Left lung (tissue), 4 donors: ENCODE measurements at regions not wholly inside any gene's neighbourhood (a gene's known extent, or its start where the extent isn't known, plus 50 kb on each side); places are given as distances from the start of the nearest gene placed in this dataset.
"Not testable (repeated sequence)": the region's sequence is repeated elsewhere in the genome, so short reads cannot be mapped to it uniquely, and the experiment has no call there.

Experiments used
- ATAC-seq: fragments of 200-7000 bp; cut with Tn5 transposase; one replicate; pipeline ENCODE4 v1.9.1; 2020; ENCODE audit warnings: moderate library complexity
- DNase-seq, 4 donors: peaks; one replicate each; pipeline ENCODE4 v3.0.0-alpha.2; 2013 to 2020
- H3K27ac ChIP-seq, 2 donors: fragments of 200-600 bp; sonication (generic) in 1 of 2; one replicate each; pipeline versions ENCODE4 v1.5.0 to v1.8.0; 2020 to 2021
- H3K27me3 ChIP-seq, 2 donors: fragments of 200-600 bp; sonication (generic) in 1 of 2; one replicate each; pipeline versions ENCODE4 v1.5.0 to v1.8.0; 2020 to 2021
- H3K36me3 ChIP-seq, 2 donors: fragments of 200-600 bp; sonication (generic) in 1 of 2; one replicate each; pipeline versions ENCODE4 v1.5.0 to v1.8.0; 2020 to 2021
- H3K4me1 ChIP-seq, 2 donors: fragments of 200-600 bp; one replicate each; pipeline ENCODE4 v1.8.0; 2021
- H3K4me3 ChIP-seq, 2 donors: fragments of 200-600 bp; sonication (generic) in 1 of 2; one replicate each; pipeline versions ENCODE4 v1.5.0 to v1.8.0; 2020 to 2021; ENCODE audit warnings: mild to moderate bottlenecking in 1 of 2
- H3K9me3 ChIP-seq, 2 donors: fragments of 200-600 bp; sonication (generic) in 1 of 2; one replicate each; pipeline versions ENCODE4 v1.5.0 to v1.8.0; 2020 to 2021
- CTCF ChIP-seq, 2 donors: fragments of 200-600 bp; sonication (generic) in 1 of 2; IDR thresholded peaks; one replicate each; pipeline versions ENCODE4 v1.5.0 to v1.8.0; 2021; ENCODE audit warnings: antibody characterized with exemption in 2 of 2
- intact Hi-C, 2 donors: fragments of 100-400 bp; cut with DNase I; formaldehyde crosslinking; loops; one replicate each; pipeline versions ENCODE4 v1.11.2 to v1.14.2; 2022
- donor health status: DM: no; HTN: yes; CAD: no.
- donor health status: DM: no; HTN: no; CAD: no.

- ATAC-seq (peak; percentile 15), DNase-seq (no peak)
- TF ChIP-seq CTCF (IDR thresholded peaks at IDR 0.05) = no peak
- H3K9me3 ChIP-seq = no peaks in the 10 kb centered on the region
- H3K27ac ChIP-seq = no peak overlapping the region
- H3K4me3 ChIP-seq = no peak overlapping the region
- no peaks in the 10 kb centered on the region for H3K4me1 ChIP-seq
- H3K36me3 ChIP-seq = no peaks in the 10 kb centered on the region
- no peaks in the 10 kb centered on the region for H3K27me3 ChIP-seq
- intact Hi-C loops = no loop called here
Observed at GRCh38 chrX:35442421-35442820, 355.7 kb upstream of the MAGEB16 start.

GRCh38 chrX:35443091-35443582 is 355.0 kb upstream of the MAGEB16 start:
- H3K27me3 ChIP-seq, H3K4me1 ChIP-seq, H3K27ac ChIP-seq, ATAC-seq, H3K36me3 ChIP-seq, H3K4me3 ChIP-seq, intact Hi-C loops, H3K9me3 ChIP-seq: not testable (repeated sequence)
- peak in 2 of 4 donors; percentile 47 to 67 for DNase-seq

- no peak for DNase-seq
- no peak for ATAC-seq
- H3K9me3 ChIP-seq = no peaks in the 10 kb centered on the region
- H3K4me3 ChIP-seq = no peak overlapping the region
- H3K27me3 ChIP-seq = no peaks in the 10 kb centered on the region
- H3K27ac ChIP-seq = no peak overlapping the region
- H3K4me1 ChIP-seq = no peaks in the 10 kb centered on the region
- intact Hi-C loops = no loop called here
- no peak for TF ChIP-seq CTCF (IDR thresholded peaks at IDR 0.05)
- no peaks in the 10 kb centered on the region for H3K36me3 ChIP-seq
Observed at GRCh38 chrX:35444671-35445355, 353.3 kb upstream of the MAGEB16 start.

- intact Hi-C loops = no loop called here
- H3K36me3 ChIP-seq = no peaks in the 10 kb centered on the region
Observed at GRCh38 chrX:35445912-35446311, 352.2 kb upstream of the MAGEB16 start.

GRCh38 chrX:35456891-35457290 is 341.3 kb upstream of the MAGEB16 start:
- H3K4me1 ChIP-seq = no peaks in the 10 kb centered on the region
- intact Hi-C loops = no loop called here
- no peaks in the 10 kb centered on the region for H3K36me3 ChIP-seq
- H3K27me3 ChIP-seq = no peaks in the 10 kb centered on the region
- ATAC-seq (no peak), DNase-seq (no peak)
- H3K27ac ChIP-seq = no peak overlapping the region
- H3K4me3 ChIP-seq = no peak overlapping the region
- H3K9me3 ChIP-seq = no peaks in the 10 kb centered on the region
- TF ChIP-seq CTCF (IDR thresholded peaks at IDR 0.05) = no peak

More at GRCh38 chrX:35445912-35446311, 352.2 kb upstream of the MAGEB16 start:
- no peak for TF ChIP-seq CTCF (IDR thresholded peaks at IDR 0.05)
- DNase-seq (no peak), ATAC-seq (no peak)
- no peaks in the 10 kb centered on the region for H3K9me3 ChIP-seq
- no peak overlapping the region for H3K4me3 ChIP-seq
- H3K27me3 ChIP-seq = no peaks in the 10 kb centered on the region
- no peak overlapping the region for H3K27ac ChIP-seq
- no peaks in the 10 kb centered on the region for H3K4me1 ChIP-seq

GRCh38 chrX:35458142-35458541 is 340.0 kb upstream of the MAGEB16 start:
- no peaks in the 10 kb centered on the region for H3K27me3 ChIP-seq
- intact Hi-C loops = no loop called here
- no peaks in the 10 kb centered on the region for H3K9me3 ChIP-seq
- ATAC-seq (no peak), DNase-seq (no peak)
- H3K4me1 ChIP-seq = no peaks in the 10 kb centered on the region
- no peak for TF ChIP-seq CTCF (IDR thresholded peaks at IDR 0.05)
- H3K36me3 ChIP-seq = no peaks in the 10 kb centered on the region
- no peak overlapping the region for H3K4me3 ChIP-seq
- H3K27ac ChIP-seq = no peak overlapping the region
